ENCODE measurements at regions not wholly inside any gene's neighbourhood (a gene's known extent, or its start where the extent isn't known, plus 50 kb on each side); places are given as distances from the start of the nearest gene placed in this dataset.

DNA sequence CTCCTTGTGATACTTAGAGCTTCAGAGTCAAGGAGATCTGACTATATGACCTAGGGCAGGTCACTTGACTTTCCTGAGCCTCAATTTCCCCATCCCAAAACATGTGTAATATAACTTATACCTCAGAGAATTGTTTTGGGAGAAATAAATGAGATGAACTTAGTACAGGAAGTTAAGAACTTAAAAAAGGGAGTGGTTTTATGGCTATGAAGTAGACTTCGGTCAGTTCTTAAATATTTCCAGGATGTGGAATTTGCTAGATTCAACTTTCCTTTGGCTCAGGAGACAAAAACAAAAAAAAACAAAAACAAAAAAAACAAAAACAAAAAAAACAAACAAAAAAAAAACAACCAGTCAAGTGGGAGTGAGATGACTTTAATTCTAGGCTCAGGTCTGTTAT lies 116.7 kb downstream of the EDEM1 start:
- no peaks in the 10 kb centered on the region for H3K9me3 ChIP-seq (ENCODE audit: control insufficient read depth, low read length)
- no peaks in the 10 kb centered on the region for H3K36me3 ChIP-seq (ENCODE audit: control insufficient read depth, insufficient read depth, low read length)
- H3K4me3 ChIP-seq (ENCODE audit: extremely low read depth, insufficient read depth, low read length, poor library complexity, severe bottlenecking), result no peak overlapping the region
- H3K4me1 ChIP-seq (ENCODE audit: control insufficient read depth, insufficient read depth, low read length, poor library complexity, severe bottlenecking), result peaks cover 10% of the 10 kb centered on the region
- WGBS, 2 experiments (ENCODE audit: insufficient coverage in 2 of 2), result no CpG with 5 or more reads among the region's 1 CpG
- no peak overlapping the region for H3K27ac ChIP-seq (ENCODE audit: low read depth, low read length, severe bottlenecking)

DNA sequence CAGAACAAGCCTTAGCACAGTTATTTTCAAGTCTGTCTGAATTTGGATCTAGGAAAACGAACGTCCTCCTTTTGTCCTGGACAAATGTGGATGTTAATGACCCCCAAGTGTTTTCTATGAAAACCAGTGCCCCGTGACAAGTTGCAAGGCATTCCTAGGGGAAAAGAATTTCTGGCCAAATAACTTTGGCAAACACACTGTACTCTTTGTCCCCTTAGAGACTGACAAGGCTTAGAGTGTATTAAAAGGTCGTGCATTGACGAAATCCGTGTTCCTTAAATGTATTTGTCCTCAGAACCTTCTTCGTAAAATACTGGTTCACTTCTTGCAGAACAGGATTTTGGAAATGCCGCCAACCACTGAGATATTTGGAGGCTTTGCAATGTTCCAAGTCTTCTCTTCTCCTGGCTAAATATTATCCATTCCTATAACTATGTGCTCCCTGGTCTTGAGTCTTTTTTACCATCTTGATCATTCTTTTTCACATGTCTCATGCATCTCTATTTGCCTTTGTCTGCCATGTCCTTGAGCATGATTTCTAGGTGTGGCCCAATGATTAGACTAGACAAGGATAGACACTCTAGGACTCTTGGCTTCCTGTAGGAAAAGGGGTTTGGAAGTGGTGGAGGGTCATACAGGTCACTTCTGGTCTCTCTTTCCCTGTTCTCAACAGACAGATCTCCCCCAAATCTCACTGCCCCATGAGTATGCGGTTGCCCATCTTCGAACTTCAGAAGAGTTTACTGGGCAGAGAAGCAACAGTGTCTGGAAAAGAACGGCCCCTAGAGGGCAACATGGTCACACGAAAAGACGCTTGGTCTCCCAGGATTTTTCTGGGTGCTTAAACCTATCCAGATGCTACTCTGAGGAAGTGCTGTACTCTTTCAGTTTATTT lies 117.5 kb downstream of the EDEM1 start:
- H3K4me3 ChIP-seq (ENCODE audit: extremely low read depth, insufficient read depth, low read length, poor library complexity, severe bottlenecking), result no peak overlapping the region
- peaks cover 10% of the 10 kb centered on the region for H3K4me1 ChIP-seq (ENCODE audit: control insufficient read depth, insufficient read depth, low read length, poor library complexity, severe bottlenecking)
- H3K27ac ChIP-seq (ENCODE audit: low read depth, low read length, severe bottlenecking), result no peak overlapping the region
- no peaks in the 10 kb centered on the region for H3K9me3 ChIP-seq (ENCODE audit: control insufficient read depth, low read length)
- WGBS, 2 experiments (ENCODE audit: insufficient coverage in 2 of 2), result 61 to 78% methylated on average over 8 to 11 of the region's 13 CpGs
- H3K36me3 ChIP-seq (ENCODE audit: control insufficient read depth, insufficient read depth, low read length), result no peaks in the 10 kb centered on the region

DNA sequence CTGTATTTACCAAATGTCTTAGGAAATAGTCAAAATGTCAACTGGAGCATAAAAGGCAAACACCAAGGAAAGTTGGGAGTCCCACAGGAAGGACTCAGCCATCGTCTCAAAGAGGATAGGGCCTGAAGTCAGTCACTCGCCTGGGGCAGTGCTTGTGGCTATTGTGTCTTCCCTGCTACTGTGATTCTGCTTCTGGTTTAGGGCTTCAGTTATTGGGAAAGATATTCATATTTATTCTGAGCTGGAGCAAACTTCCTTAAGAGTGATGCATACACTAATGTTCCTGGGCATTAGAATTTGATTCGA lies 118.1 kb downstream of the EDEM1 start:
- Histone ChIP-seq H3K36me3 (ENCODE audit: control insufficient read depth, insufficient read depth, low read length) (no peaks in the 10 kb centered on the region), H3K9me3 (ENCODE audit: control insufficient read depth, low read length) (no peaks in the 10 kb centered on the region), H3K4me1 (ENCODE audit: control insufficient read depth, insufficient read depth, low read length, poor library complexity, severe bottlenecking) (peaks cover 10% of the 10 kb centered on the region), H3K27ac (ENCODE audit: low read depth, low read length, severe bottlenecking) (no peak overlapping the region), H3K4me3 (ENCODE audit: extremely low read depth, insufficient read depth, low read length, poor library complexity, severe bottlenecking) (no peak overlapping the region)
- 78 to 83% methylated on average over 1 to 2 of the region's 3 CpGs for WGBS, 2 experiments (ENCODE audit: insufficient coverage in 2 of 2)

DNA sequence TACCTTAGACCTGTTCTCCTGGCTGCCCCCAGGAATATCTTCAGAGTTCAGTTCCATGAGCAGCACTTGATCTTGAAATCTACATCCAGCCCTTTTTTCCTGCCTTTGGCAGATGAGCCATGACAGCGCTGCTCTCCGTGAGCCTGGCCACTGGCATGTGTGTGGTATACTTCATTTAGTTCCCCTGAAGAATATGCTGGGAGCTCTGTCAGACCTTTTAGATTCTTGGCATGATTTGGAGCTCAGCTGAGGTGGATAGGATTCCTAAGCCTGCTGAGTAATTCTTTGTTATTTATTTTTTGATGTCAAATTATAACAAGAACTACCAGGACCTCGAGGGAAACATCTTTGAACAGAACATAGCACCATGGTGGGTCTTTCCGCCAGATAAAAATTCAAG lies 121.7 kb downstream of the EDEM1 start:
- WGBS, 2 experiments (ENCODE audit: insufficient coverage in 2 of 2), result no CpG with 5 or more reads among the region's 4 CpGs
- H3K4me3 ChIP-seq (ENCODE audit: extremely low read depth, insufficient read depth, low read length, poor library complexity, severe bottlenecking), result no peak overlapping the region
- no peaks in the 10 kb centered on the region for H3K9me3 ChIP-seq (ENCODE audit: control insufficient read depth, low read length)
- H3K4me1 ChIP-seq (ENCODE audit: control insufficient read depth, insufficient read depth, low read length, poor library complexity, severe bottlenecking), result peaks cover 4% of the 10 kb centered on the region
- H3K36me3 ChIP-seq (ENCODE audit: control insufficient read depth, insufficient read depth, low read length), result no peaks in the 10 kb centered on the region
- H3K27ac ChIP-seq (ENCODE audit: low read depth, low read length, severe bottlenecking), result no peak overlapping the region

DNA sequence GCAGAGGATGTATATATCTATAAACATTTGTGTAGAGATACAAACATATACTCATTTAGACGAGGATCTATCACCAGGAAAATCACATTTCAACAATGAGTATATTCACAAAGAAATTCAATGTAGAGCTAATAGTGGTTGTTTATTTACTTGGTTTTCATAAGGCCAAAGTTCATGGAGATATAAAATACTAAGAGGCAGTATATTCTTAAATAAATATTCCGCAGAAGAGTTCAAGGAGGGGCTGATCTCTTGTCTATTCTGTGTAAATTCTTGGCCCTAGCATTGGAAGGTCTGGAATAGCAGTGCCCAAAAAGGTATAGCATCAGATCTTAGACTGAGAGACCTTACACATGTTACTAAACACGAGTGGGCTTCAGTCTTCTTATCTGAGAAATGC lies 122.1 kb downstream of the EDEM1 start:
- no peak overlapping the region for H3K4me3 ChIP-seq (ENCODE audit: extremely low read depth, insufficient read depth, low read length, poor library complexity, severe bottlenecking)
- peaks cover 2% of the 10 kb centered on the region for H3K4me1 ChIP-seq (ENCODE audit: control insufficient read depth, insufficient read depth, low read length, poor library complexity, severe bottlenecking)
- no peak overlapping the region for H3K27ac ChIP-seq (ENCODE audit: low read depth, low read length, severe bottlenecking)
- no peaks in the 10 kb centered on the region for H3K36me3 ChIP-seq (ENCODE audit: control insufficient read depth, insufficient read depth, low read length)
- no peaks in the 10 kb centered on the region for H3K9me3 ChIP-seq (ENCODE audit: control insufficient read depth, low read length)
- no CpG with 5 or more reads among the region's 3 CpGs for WGBS, 2 experiments (ENCODE audit: insufficient coverage in 2 of 2)

DNA sequence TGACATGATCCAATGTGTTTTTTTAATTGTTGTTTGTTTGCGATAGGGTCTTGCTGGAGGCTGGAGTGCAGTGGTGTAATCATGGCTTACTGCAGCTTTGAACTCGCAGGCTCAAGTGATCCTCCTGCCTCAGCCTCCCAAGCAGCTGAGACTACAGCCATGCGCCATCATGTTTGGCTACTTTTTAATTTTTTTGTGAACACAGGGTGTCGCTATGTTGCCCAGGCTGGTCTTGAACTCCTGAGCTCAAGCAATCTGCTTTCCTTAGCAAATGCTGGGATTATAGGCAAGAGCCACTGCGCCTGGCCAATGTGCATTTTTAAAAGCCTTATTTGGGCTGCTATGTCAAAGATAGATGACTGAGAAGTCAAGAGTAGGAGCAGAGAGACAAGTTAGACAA lies 123.0 kb downstream of the EDEM1 start:
- WGBS, 2 experiments (ENCODE audit: insufficient coverage in 2 of 2), result 91 to 94% methylated on average over 5 of the region's 5 CpGs

DNA sequence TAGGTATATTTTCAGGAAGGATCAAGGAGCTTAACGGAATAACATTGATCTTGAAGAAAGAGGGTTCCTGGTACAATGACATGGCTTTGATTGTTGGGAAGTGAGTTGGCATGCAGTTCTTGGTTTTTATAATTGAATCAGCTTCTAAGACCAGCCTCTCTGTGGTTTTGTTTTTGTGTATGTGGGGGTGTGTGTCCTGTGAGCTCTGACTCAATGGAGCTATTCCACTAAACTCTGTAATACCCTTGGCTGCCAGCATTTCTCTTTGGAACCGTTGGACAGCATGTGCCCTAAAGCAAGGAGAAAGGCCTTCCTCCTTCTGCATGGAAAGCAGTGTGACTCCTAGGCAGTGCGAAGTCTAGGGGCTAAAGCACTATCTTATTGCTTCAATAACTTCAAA lies 124.8 kb downstream of the EDEM1 start:
- no peak overlapping the region for H3K27ac ChIP-seq (ENCODE audit: low read depth, low read length, severe bottlenecking)
- no peak overlapping the region for H3K4me3 ChIP-seq (ENCODE audit: extremely low read depth, insufficient read depth, low read length, poor library complexity, severe bottlenecking)
- H3K4me1 ChIP-seq (ENCODE audit: control insufficient read depth, insufficient read depth, low read length, poor library complexity, severe bottlenecking), result no peaks in the 10 kb centered on the region
- no peaks in the 10 kb centered on the region for H3K36me3 ChIP-seq (ENCODE audit: control insufficient read depth, insufficient read depth, low read length)
- 70 to 86% methylated on average over 1 to 2 of the region's 3 CpGs for WGBS, 2 experiments (ENCODE audit: insufficient coverage in 2 of 2)
- no peaks in the 10 kb centered on the region for H3K9me3 ChIP-seq (ENCODE audit: control insufficient read depth, low read length)

More for the DNA sequence above, 123.0 kb downstream of the EDEM1 start:
- Histone ChIP-seq H3K4me1 (ENCODE audit: control insufficient read depth, insufficient read depth, low read length, poor library complexity, severe bottlenecking) (no peaks in the 10 kb centered on the region), H3K4me3 (ENCODE audit: extremely low read depth, insufficient read depth, low read length, poor library complexity, severe bottlenecking) (no peak overlapping the region), H3K36me3 (ENCODE audit: control insufficient read depth, insufficient read depth, low read length) (no peaks in the 10 kb centered on the region), H3K9me3 (ENCODE audit: control insufficient read depth, low read length) (no peaks in the 10 kb centered on the region), H3K27ac (ENCODE audit: low read depth, low read length, severe bottlenecking) (no peak overlapping the region)

DNA sequence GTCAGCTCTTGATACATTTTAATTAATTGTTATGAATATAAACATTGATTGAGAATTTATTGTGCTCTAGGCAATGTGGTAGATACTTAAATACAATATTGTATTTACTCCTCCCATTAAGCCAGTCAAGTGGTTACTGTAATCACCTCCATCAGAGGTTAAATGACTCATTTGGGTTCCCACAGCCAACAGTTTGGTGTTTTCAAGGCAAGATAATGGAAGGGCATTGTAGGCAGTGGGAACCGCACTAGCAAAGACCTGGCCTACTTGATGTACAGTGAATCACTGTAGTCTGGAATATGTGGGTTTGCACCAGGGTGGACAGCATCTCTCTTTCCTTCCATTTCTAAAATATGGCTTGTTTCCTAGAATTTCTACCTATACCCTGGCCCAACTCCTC lies 127.4 kb downstream of the EDEM1 start:
- H3K27ac ChIP-seq (ENCODE audit: low read depth, low read length, severe bottlenecking), result no peak overlapping the region
- H3K36me3 ChIP-seq (ENCODE audit: control insufficient read depth, insufficient read depth, low read length), result no peaks in the 10 kb centered on the region
- WGBS, 2 experiments (ENCODE audit: insufficient coverage in 2 of 2), result 100% methylated on average over 1 of the region's 1 CpG; no CpG with 5 or more reads in 1 of the 2 experiments
- H3K9me3 ChIP-seq (ENCODE audit: control insufficient read depth, low read length), result no peaks in the 10 kb centered on the region
- no peaks in the 10 kb centered on the region for H3K4me1 ChIP-seq (ENCODE audit: control insufficient read depth, insufficient read depth, low read length, poor library complexity, severe bottlenecking)
- H3K4me3 ChIP-seq (ENCODE audit: extremely low read depth, insufficient read depth, low read length, poor library complexity, severe bottlenecking), result no peak overlapping the region

DNA sequence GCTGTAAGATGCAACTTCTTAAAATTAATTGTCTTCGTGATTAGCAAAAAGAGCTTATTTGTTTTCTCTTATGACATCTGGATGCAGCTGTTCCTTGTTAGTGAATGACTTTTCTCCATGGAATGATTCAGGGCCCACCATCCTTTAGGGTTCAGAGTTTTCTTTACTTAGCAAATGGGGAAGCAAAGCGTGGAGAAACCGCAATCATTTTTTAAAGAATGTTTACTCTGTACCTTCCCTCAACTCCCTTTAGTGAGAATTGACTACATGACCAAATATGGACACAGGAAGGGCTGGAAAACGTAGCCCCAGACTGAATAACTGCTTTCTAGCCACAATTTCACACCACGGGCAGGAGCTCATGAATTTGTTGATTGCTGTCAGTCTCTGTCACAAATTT lies 130.1 kb downstream of the EDEM1 start:
- no peaks in the 10 kb centered on the region for H3K4me1 ChIP-seq (ENCODE audit: control insufficient read depth, insufficient read depth, low read length, poor library complexity, severe bottlenecking)
- no peaks in the 10 kb centered on the region for H3K9me3 ChIP-seq (ENCODE audit: control insufficient read depth, low read length)
- WGBS, 2 experiments (ENCODE audit: insufficient coverage in 2 of 2), result 80 to 82% methylated on average over 3 to 5 of the region's 5 CpGs
- no peaks in the 10 kb centered on the region for H3K36me3 ChIP-seq (ENCODE audit: control insufficient read depth, insufficient read depth, low read length)
- no peak overlapping the region for H3K4me3 ChIP-seq (ENCODE audit: extremely low read depth, insufficient read depth, low read length, poor library complexity, severe bottlenecking)
- no peak overlapping the region for H3K27ac ChIP-seq (ENCODE audit: low read depth, low read length, severe bottlenecking)

DNA sequence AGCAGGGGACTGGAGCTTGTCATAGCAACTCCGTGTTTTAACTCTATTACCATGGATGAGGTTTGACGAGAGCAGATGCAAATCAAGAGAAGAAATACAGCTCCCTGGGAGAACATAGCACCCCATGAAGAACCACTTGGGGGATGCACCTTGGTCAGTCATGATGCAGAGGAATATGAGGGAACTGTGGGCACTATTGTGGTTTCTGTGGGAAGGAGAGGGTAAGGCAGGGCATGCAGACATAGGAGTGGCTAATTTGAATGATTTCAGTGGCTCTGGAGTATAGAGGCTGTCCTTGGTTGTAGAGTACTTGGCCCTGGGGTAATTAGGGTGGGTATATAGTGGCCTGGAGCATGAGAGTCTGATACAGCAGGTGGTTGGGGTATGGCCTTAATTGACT lies 131.9 kb downstream of the EDEM1 start:
- WGBS, 2 experiments (ENCODE audit: insufficient coverage in 2 of 2), result 91 to 100% methylated on average over 2 of the region's 2 CpGs
- Histone ChIP-seq H3K27ac (ENCODE audit: low read depth, low read length, severe bottlenecking) (no peak overlapping the region), H3K36me3 (ENCODE audit: control insufficient read depth, insufficient read depth, low read length) (no peaks in the 10 kb centered on the region), H3K9me3 (ENCODE audit: control insufficient read depth, low read length) (no peaks in the 10 kb centered on the region), H3K4me1 (ENCODE audit: control insufficient read depth, insufficient read depth, low read length, poor library complexity, severe bottlenecking) (no peaks in the 10 kb centered on the region), H3K4me3 (ENCODE audit: extremely low read depth, insufficient read depth, low read length, poor library complexity, severe bottlenecking) (no peak overlapping the region)

DNA sequence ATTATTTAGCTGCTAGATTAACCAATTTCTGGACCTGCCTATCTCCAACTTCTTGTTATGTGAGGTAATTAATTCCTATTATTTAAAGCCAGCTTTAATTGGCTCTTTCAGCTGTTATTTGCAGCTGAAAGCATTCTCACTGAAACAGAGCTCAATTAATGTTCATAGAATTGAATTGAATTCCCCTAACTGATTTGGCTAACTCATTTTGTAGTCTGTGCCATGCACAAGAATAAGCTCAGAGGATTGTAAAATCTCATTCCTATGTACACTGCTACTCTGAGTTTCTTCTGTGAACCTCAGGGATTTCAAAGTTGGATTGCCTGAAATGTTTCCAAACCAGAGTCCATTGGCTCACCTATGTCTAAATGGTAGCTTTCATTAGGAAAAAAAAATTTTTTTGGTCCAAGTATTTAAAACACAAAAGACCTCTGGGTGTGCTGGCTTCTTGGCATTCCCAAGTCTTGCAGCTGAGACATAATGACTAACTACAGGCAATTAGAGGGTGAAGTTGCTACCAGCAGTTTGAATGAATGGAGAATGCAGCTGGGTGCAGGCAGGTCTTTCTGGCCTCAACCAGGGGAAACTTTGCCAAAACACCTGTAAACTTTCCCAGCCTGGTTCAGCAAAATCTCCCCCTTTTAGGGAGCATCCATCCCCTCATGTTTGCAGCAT lies 134.3 kb downstream of the EDEM1 start:
- Histone ChIP-seq H3K4me3 (ENCODE audit: extremely low read depth, insufficient read depth, low read length, poor library complexity, severe bottlenecking) (no peak overlapping the region), H3K4me1 (ENCODE audit: control insufficient read depth, insufficient read depth, low read length, poor library complexity, severe bottlenecking) (no peaks in the 10 kb centered on the region), H3K36me3 (ENCODE audit: control insufficient read depth, insufficient read depth, low read length) (no peaks in the 10 kb centered on the region), H3K27ac (ENCODE audit: low read depth, low read length, severe bottlenecking) (no peak overlapping the region), H3K9me3 (ENCODE audit: control insufficient read depth, low read length) (no peaks in the 10 kb centered on the region)

Data from mesodermal cell (in vitro differentiated cells).